ENCODE measurements at regions not wholly inside any gene's neighbourhood (a gene's known extent, or its start where the extent isn't known, plus 50 kb on each side); places are given as distances from the start of the nearest gene placed in this dataset.
"Not testable (repeated sequence)": the region's sequence is repeated elsewhere in the genome, so short reads cannot be mapped to it uniquely, and the experiment has no call there.

- Histone ChIP-seq H3K9me3 (ENCODE audit: low read length) (no peaks in the 10 kb centered on the region), H3K9me2 (replicated peaks; ENCODE audit: insufficient read depth, low read length) (no peaks in the 10 kb centered on the region), H3K9ac (ENCODE audit: low read length) (no peak overlapping the region), H3K4me1 (ENCODE audit: low read length) (no peaks in the 10 kb centered on the region), H3K27me3 (ENCODE audit: low read length) (no peaks in the 10 kb centered on the region), H3K36me3 (ENCODE audit: insufficient read depth, low read length) (no peaks in the 10 kb centered on the region), H3K27ac (ENCODE audit: low read length) (no peak overlapping the region), H4K20me1 (ENCODE audit: insufficient read depth, low read depth, low read length) (no peaks in the 10 kb centered on the region), H3K4me3 (ENCODE audit: low read length) (no peak overlapping the region), H3K4me2 (ENCODE audit: low read depth, low read length, poor library complexity, severe bottlenecking) (no peak overlapping the region), H2AFZ (ENCODE audit: low read length) (no peak overlapping the region), H3K79me2 (ENCODE audit: low read length) (no peaks in the 10 kb centered on the region)
- DNase-seq: no peak
Measured at GRCh38 chr11:46178513-46178912, 57.3 kb upstream of the PHF21A start.

DNA sequence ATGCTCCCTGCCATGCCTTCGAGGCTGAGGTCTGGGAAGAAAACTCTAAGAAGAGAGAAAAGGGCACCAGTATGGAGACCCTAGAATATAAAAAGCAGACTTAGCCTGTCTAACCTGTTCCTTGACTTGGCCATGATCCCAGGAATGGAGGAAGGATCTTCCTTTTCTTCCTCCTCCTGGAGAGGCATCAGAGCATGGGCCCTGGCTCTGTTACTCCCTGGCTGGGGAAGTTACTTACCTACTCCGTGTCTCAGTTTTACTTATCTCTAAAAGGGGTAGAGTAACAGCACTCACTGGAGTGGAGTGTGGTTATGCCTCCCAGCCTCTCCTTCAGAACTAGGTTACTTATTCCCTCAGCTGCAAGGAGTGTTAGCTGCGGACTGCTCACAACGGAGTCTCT lies 55.2 kb upstream of the PHF21A start:
- Histone ChIP-seq H3K4me3 (ENCODE audit: low read length) (no peak overlapping the region), H2AFZ (ENCODE audit: low read length) (no peak overlapping the region), H3K79me2 (ENCODE audit: low read length) (no peaks in the 10 kb centered on the region), H3K9me3 (ENCODE audit: low read length) (no peaks in the 10 kb centered on the region), H3K4me1 (ENCODE audit: low read length) (no peaks in the 10 kb centered on the region), H3K27me3 (ENCODE audit: low read length) (no peaks in the 10 kb centered on the region), H3K27ac (ENCODE audit: low read length) (no peak overlapping the region), H3K9me2 (replicated peaks; ENCODE audit: insufficient read depth, low read length) (no peaks in the 10 kb centered on the region), H3K4me2 (ENCODE audit: low read depth, low read length, poor library complexity, severe bottlenecking) (no peak overlapping the region), H3K9ac (ENCODE audit: low read length) (no peak overlapping the region), H3K36me3 (ENCODE audit: insufficient read depth, low read length) (no peaks in the 10 kb centered on the region), H4K20me1 (ENCODE audit: insufficient read depth, low read depth, low read length) (no peaks in the 10 kb centered on the region)
- no peak for DNase-seq

- Histone ChIP-seq H3K9me3 (ENCODE audit: low read length) (no peaks in the 10 kb centered on the region), H3K27ac (ENCODE audit: low read length) (no peak overlapping the region), H3K4me3 (ENCODE audit: low read length) (no peak overlapping the region), H3K27me3 (ENCODE audit: low read length) (no peaks in the 10 kb centered on the region), H3K4me2 (ENCODE audit: low read depth, low read length, poor library complexity, severe bottlenecking) (no peak overlapping the region), H3K36me3 (ENCODE audit: insufficient read depth, low read length) (no peaks in the 10 kb centered on the region), H3K4me1 (ENCODE audit: low read length) (no peaks in the 10 kb centered on the region), H4K20me1 (ENCODE audit: insufficient read depth, low read depth, low read length) (no peaks in the 10 kb centered on the region), H3K9me2 (replicated peaks; ENCODE audit: insufficient read depth, low read length) (no peaks in the 10 kb centered on the region), H2AFZ (ENCODE audit: low read length) (no peak overlapping the region), H3K9ac (ENCODE audit: low read length) (no peak overlapping the region), H3K79me2 (ENCODE audit: low read length) (no peaks in the 10 kb centered on the region)
- no peak for DNase-seq
Measured at GRCh38 chr11:46175401-46176002, 54.2 kb upstream of the PHF21A start.

DNA sequence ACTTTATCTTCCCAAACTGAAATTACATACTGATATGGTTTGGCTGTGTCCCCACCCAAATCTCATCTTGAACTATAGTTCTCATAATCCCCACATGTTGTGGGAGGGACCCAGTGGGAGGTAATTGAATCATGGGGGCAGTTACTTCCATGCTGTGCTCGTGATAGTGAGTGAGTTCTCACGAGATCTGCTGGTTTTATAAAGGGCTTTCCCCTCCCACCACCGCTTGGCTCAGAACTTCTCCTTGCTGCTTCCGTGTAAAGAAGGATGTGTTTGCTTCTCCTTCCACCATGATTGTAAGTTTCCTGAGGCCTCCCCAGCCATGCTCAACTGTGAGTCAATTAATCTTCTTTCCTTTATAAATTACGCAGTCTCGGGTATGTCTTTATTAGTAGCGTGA lies 50.4 kb upstream of the PHF21A start:
- H3K9me2 ChIP-seq (replicated peaks; ENCODE audit: insufficient read depth, low read length); DNase-seq; H3K4me3 ChIP-seq (ENCODE audit: low read length); H3K9ac ChIP-seq (ENCODE audit: low read length); H3K4me1 ChIP-seq (ENCODE audit: low read length); H3K27ac ChIP-seq (ENCODE audit: low read length); H3K27me3 ChIP-seq (ENCODE audit: low read length); H3K79me2 ChIP-seq (ENCODE audit: low read length); H3K36me3 ChIP-seq (ENCODE audit: insufficient read depth, low read length); H2AFZ ChIP-seq (ENCODE audit: low read length); H3K9me3 ChIP-seq (ENCODE audit: low read length); H3K4me2 ChIP-seq (ENCODE audit: low read depth, low read length, poor library complexity, severe bottlenecking); H4K20me1 ChIP-seq (ENCODE audit: insufficient read depth, low read depth, low read length): not testable (repeated sequence)
